GM18861 (cell line): ENCODE measurements at regions not wholly inside any gene's neighbourhood (a gene's known extent, or its start where the extent isn't known, plus 50 kb on each side); places are given as distances from the start of the nearest gene placed in this dataset.

Experiments
- ATAC-seq: cut with Tn5 transposase; IDR thresholded peaks from one replicate; pipeline ENCODE4 v1.9.1; 2021; ENCODE audit not compliant: unreplicated experiment

- peak; percentile 75 for ATAC-seq
Measured at GRCh38 chr10:123402656-123403055, 248.5 kb downstream of the BUB3 start.

DNA sequence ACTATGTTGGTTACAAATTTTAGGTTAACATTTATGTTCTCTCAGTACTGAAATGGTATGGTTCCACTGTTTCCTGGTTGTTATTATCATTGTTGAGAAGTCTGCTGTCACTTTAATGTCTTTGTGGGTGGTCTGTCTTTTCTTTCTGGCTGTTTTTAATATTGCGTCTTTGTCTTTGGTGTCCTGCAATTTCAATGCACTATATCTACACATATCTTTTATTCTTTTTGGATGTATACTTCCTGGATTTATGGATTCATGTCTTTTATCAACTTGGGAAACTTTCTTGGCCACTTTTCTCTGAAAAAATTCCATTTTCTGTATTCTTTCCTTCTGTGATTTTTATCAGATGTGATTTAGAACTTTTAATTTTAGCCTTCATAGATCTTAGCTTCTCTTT, 250.2 kb downstream of the BUB3 start:
- no peak for ATAC-seq

DNA sequence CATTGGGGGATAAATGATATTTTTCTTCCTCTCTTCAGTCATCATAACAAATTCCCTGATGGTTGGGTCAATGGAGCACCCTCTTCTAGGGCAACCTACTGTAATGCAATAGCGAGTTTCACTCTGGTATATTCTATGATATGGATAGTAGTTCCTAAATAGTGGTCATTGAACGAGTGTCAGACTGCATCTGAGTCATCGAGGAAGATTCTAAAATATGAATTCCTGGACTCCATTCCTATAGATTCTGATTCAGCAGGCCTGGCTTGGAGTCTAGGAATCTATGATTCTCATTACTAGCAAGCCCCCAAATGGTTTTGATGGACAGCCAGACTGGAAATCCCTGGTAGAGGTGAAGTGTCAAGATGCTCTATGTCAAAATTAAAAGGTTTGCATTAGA, 254.5 kb downstream of the BUB3 start:
- no peak for ATAC-seq

DNA sequence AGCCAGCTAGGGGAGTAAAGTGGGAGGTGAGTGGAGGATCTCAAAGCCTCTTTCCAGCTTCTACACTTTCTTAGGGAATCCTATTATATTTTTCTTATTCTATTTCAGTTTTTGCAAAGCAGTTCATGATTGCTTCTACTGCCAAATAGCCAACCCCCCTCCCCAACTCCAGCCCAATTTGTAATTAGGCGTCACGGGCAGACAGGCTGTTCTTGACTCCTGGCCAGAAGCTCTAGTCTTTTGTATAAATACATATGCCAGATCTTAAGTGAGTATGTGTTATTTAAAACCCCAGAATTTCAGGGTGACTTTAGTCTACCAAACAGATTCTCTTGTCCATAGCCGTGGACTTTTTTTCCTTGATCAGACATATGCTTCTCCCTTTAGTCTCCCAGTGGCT, 255.2 kb downstream of the BUB3 start:
- no peak for ATAC-seq

DNA sequence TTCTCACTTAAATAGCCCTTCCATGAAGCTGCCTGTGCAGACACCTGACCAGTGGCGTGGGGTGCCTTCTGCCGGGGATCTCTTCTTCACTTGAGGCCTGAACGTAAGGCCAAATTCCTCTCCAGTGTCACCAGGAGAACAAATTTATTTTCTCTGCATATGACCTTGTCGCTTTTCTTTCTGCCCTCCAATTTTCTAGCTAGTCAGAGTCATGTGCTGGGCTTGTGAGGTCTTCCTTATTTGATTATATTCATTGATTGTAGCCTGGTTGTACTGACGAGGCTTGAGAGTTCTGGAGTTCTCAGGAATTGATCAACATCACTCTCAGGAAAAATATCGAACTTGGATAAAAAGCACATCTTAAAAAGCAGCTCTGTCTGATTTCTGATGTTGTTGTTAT, 255.7 kb downstream of the BUB3 start:
- ATAC-seq = no peak

DNA sequence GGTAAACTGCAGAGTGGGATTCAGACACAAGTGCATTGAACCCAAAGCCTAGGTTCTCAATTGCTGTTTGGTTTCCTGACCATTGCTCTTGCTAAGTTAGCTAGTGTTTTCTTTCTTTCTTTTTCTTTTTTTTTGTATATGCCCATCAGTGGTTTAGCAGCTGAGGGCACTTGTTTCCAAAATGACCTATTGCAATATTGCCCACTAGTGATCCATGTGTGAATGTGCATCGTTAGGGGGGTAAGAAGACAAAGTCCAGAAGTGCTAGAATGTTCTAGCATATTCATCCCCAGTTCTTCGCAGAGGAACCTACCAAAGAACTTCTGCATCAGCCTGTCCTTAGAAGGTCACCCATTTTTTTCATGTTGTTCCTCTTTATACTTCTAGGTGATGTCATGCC, 252.8 kb upstream of the GPR26 start:
- ATAC-seq = no peak

- ATAC-seq = no peak
Measured at GRCh38 chr10:123415523-123415922, 250.6 kb upstream of the GPR26 start.

DNA sequence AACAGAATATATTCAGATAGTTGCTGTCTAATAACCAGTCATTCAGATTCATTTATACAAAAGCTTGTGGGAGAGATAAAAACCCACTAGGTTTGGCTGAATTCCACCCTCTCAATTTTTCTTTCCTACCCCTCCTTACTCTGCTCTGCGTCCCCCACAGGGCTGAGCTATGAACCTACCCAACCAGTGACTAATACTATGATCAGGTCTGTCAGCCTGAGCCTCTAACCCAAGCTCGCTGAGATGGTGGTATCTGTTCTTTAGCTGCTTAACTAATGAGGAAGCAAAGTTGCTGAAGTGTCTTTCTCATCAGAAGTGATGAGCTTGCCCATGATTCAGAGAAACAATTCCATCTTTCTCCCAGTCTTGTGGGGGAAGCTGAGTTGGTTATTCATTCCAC, 248.7 kb upstream of the GPR26 start:
- ATAC-seq = no peak

GRCh38 chr10:123421461-123421860, 244.7 kb upstream of the GPR26 start:
- no peak for ATAC-seq

- no peak for ATAC-seq
Measured at GRCh38 chr10:123422261-123422660, 243.9 kb upstream of the GPR26 start.

DNA sequence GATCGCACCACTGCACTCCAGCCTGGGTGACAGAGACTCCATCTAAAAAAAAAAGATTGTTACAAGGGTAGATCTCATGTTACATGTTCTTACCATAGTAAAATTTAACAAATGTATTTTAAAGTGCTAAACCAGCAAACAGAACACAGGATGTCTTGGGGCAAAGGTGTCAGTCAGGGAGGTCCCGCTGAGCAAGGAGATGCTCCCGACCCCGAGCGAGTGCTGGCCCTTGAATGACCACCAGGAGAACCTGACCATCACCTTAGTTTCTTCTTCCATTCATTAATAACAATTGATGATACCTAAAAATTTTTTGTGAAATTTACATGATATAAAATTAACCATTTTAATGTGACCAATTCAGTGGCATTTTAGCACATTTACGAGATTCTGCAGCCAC, 241.6 kb upstream of the GPR26 start:
- no peak for ATAC-seq

DNA sequence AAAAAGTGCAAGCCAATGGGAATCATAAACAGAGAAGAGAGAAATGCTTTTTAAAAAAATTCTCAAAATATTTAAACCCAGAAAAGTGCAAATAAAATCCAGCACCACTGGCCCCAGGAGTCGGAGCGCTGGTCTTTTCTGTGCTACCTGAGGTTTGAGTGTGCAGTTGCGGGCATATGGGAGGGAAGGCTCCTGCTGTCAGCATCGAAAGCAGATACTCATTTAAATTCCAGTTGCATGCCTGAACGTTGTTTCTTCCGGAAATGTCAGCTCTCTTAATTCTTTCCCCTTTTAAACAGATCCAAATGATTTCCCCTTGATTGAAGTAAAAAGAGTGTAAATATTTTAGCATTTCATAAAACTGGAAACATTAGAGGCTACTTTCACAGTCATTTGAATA, 240.5 kb upstream of the GPR26 start:
- no peak for ATAC-seq

DNA sequence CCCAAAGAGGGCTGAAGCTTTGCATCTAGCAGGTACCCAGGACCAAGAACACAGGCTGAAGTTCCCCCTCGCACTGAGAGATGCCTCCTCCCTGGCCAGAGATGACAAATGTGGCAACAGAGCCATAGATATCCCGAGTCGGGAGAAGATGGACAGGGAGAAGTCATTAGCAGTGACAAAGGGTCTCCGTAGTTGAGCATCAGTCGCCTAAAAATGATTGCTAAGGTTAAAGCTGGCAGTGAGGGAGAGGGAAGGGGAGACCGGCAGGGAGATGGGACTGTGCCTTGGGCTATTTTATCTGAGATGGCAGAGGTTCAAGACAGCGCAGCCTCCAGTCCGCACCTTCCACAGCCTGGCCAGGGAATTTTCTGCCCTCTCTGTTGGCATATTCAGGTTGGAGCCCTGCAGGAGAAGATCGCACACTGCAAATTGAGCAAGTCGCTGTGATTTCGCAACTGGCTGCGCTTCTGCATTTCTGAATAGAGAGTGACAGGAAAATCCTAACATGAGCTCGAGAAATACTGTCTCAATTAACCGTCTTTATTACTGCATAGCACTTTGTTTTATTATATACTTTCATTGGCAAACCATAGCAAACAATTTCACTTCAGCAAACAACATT, 238.9 kb upstream of the GPR26 start:
- no peak for ATAC-seq

GRCh38 chr10:123428391-123428790, 237.8 kb upstream of the GPR26 start:
- no peak for ATAC-seq

- no peak for ATAC-seq
Measured at GRCh38 chr10:123429706-123430221, 236.4 kb upstream of the GPR26 start.

DNA sequence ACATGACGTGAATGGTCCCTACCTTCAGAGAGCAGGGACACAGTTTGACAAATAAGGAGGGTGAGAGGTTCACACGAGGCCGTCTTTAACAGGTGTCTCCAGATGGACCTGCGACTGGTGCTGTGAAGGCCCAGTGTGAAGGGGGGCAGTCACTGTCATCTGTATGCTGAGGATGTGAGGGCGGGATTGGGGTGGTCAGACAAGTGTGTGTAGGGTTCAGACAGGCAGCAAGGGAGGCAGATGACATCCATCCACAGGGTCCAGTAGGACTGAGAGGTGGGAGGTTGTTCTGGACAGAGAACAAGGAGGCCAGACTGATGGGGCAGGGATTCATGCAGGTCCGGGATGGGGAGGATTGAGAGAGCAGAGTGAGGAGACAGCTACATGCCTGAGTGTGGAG, 232.6 kb upstream of the GPR26 start:
- no peak for ATAC-seq

GRCh38 chr10:123434435-123435039, 231.6 kb upstream of the GPR26 start:
- no peak for ATAC-seq

- peak; percentile 88 for ATAC-seq
Measured at GRCh38 chr10:123442901-123443300, 223.3 kb upstream of the GPR26 start.

GRCh38 chr10:123443924-123444323, 222.2 kb upstream of the GPR26 start:
- no peak for ATAC-seq

DNA sequence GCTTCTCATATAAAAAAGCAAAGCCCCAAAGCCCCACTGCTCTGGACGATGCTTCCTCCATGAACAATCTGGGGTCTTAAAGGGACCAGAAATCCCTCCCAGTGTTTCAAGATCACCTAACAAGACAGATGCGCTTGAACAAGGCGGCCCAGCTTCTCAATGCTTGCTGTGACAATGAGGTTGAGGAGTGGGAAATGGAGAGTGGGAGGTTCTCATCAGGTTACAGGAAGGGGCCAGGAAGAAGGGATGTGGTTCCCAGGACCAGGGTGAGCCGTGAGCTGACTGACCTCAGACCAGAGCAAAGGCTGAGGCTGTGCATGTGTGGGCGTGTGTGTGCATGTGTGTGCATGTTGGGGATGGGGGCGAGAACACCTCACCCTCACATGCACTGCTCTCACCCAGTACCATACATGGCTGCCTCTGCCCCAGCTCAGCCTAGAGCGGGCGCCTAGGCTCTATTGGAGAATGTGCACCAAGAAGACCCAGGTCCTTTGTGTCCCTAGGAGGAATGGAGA, 220.8 kb upstream of the GPR26 start:
- ATAC-seq = no peak

GRCh38 chr10:123446449-123447156, 219.6 kb upstream of the GPR26 start:
- ATAC-seq = no peak
